ENCODE measurements at regions not wholly inside any gene's neighbourhood (a gene's known extent, or its start where the extent isn't known, plus 50 kb on each side); places are given as distances from the start of the nearest gene placed in this dataset.

DNA sequence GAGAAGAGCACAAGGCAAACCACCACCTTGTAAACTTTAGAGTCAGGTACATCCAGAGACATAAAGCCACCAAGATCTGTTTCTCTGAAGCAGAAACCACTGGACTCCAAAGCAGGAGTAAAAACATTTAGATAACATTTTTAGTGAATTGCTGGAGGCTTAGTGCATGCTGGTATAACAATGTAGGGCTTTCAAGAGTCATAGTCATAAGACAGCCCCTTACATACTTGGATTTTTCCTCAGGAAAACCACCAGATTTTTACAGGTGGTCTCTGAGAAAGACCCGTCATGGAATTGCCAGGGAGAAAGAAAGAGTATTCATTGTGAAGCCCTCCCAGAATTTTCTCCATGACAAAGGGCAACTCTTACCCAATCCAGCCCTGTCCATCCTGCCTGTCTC is 434.5 kb upstream of the NAALADL2 start:
- H3K36me3 ChIP-seq (ENCODE audit: low read depth): no peaks in the 10 kb centered on the region
- ATAC-seq (ENCODE audit: low read depth) (no peak), DNase-seq (ENCODE audit: low spot score) (no peak)
- H3K9me3 ChIP-seq (ENCODE audit: severe bottlenecking): no peaks in the 10 kb centered on the region
- TF ChIP-seq, protein P1, sequence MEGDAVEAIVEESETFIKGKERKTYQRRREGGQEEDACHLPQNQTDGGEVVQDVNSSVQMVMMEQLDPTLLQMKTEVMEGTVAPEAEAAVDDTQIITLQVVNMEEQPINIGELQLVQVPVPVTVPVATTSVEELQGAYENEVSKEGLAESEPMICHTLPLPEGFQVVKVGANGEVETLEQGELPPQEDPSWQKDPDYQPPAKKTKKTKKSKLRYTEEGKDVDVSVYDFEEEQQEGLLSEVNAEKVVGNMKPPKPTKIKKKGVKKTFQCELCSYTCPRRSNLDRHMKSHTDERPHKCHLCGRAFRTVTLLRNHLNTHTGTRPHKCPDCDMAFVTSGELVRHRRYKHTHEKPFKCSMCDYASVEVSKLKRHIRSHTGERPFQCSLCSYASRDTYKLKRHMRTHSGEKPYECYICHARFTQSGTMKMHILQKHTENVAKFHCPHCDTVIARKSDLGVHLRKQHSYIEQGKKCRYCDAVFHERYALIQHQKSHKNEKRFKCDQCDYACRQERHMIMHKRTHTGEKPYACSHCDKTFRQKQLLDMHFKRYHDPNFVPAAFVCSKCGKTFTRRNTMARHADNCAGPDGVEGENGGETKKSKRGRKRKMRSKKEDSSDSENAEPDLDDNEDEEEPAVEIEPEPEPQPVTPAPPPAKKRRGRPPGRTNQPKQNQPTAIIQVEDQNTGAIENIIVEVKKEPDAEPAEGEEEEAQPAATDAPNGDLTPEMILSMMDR (IDR thresholded peaks at IDR 0.05; ENCODE audit: poor library complexity, severe bottlenecking): no peak
- H3K27ac ChIP-seq (ENCODE audit: poor library complexity, severe bottlenecking): no peak overlapping the region
- no peaks in the 10 kb centered on the region for H3K27me3 ChIP-seq (ENCODE audit: insufficient read depth, poor library complexity, severe bottlenecking)
- peaks cover 3% of the 10 kb centered on the region for H3K4me1 ChIP-seq (ENCODE audit: insufficient read depth, poor library complexity, severe bottlenecking)
- H3K4me3 ChIP-seq (ENCODE audit: severe bottlenecking): no peak overlapping the region

DNA sequence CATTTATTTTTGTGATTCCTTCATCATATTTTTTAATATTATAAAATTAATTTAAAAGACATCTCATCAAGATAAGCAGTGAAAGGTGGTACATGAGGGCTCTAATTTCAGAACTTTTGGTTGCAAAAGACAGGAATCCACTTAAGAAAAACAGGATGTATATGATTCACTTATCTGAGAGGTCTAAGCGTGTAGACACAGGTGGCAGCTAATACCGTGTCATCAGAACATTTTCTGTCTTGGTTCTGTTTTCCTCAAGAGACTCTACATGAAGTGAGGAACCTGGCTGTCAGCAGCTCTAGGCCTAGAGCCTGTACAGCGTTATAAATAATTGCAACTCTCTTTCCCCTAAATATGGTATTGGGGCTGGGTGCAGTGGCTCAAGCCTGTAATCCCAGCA is 433.7 kb upstream of the NAALADL2 start:
- no peak for DNase-seq (ENCODE audit: low spot score)
- no peaks in the 10 kb centered on the region for H3K36me3 ChIP-seq (ENCODE audit: low read depth)
- ATAC-seq (ENCODE audit: low read depth): peak; percentile 66; the same call in 2 of the 3 replicates
- H3K4me1 ChIP-seq (ENCODE audit: insufficient read depth, poor library complexity, severe bottlenecking): peaks cover 3% of the 10 kb centered on the region
- H3K27me3 ChIP-seq (ENCODE audit: insufficient read depth, poor library complexity, severe bottlenecking): no peaks in the 10 kb centered on the region
- TF ChIP-seq, protein P1 (IDR thresholded peaks at IDR 0.05; ENCODE audit: poor library complexity, severe bottlenecking): no peak
- H3K4me3 ChIP-seq (ENCODE audit: severe bottlenecking): no peak overlapping the region
- H3K9me3 ChIP-seq (ENCODE audit: severe bottlenecking): no peaks in the 10 kb centered on the region
- H3K27ac ChIP-seq (ENCODE audit: poor library complexity, severe bottlenecking): no peak overlapping the region

DNA sequence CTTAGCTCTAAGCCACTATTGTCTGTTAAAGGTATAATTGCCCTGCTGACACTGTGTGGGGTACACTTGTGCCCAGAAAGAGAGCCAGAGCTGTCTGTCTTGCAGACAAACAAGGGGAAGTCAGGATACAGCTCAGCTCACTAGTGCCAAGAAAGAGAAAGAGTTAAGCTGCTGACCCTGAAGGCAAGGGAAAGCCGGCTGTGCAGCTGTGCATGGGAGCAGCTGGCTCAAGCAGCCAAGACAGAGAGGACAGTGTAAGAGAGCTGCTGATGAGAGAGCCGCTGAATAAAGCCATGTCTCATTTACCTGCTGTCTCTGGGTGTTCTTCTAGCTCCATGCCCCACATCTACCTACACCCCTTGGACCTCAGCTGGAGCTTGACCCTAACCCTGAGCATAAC is 428.1 kb upstream of the NAALADL2 start:
- DNase-seq (ENCODE audit: low spot score): no peak
- Histone ChIP-seq H3K4me3 (ENCODE audit: severe bottlenecking) (no peak overlapping the region), H3K27ac (ENCODE audit: poor library complexity, severe bottlenecking) (no peak overlapping the region), H3K36me3 (ENCODE audit: low read depth) (no peaks in the 10 kb centered on the region), H3K9me3 (ENCODE audit: severe bottlenecking) (no peaks in the 10 kb centered on the region), H3K4me1 (ENCODE audit: insufficient read depth, poor library complexity, severe bottlenecking) (no peaks in the 10 kb centered on the region), H3K27me3 (ENCODE audit: insufficient read depth, poor library complexity, severe bottlenecking) (no peaks in the 10 kb centered on the region)
- TF ChIP-seq, protein P1 (IDR thresholded peaks at IDR 0.05; ENCODE audit: poor library complexity, severe bottlenecking): no peak
- ATAC-seq (ENCODE audit: low read depth): no peak

DNA sequence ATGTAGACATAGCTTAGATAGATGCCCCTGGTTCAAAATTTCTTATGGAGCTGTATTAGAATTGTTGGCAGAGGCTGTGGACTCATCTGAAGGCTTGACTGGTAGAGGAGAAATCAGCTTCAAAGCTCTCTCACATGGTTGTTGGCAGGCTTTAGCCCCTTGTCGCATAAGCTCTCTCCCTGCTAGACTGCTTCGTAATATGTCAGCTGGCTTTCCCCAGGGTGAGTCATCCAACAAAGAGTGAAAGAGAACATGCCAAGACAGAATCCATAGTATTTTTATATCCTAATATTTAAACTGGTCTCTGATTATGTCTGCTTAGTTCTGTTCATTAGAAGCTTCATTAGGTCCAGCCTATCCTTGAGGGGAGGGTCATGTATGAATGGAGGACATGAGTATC is 427.4 kb upstream of the NAALADL2 start:
- DNase-seq (ENCODE audit: low spot score) (no peak), ATAC-seq (ENCODE audit: low read depth) (peak; percentile 78)
- no peak overlapping the region for H3K27ac ChIP-seq (ENCODE audit: poor library complexity, severe bottlenecking)
- no peaks in the 10 kb centered on the region for H3K4me1 ChIP-seq (ENCODE audit: insufficient read depth, poor library complexity, severe bottlenecking)
- no peaks in the 10 kb centered on the region for H3K27me3 ChIP-seq (ENCODE audit: insufficient read depth, poor library complexity, severe bottlenecking)
- H3K36me3 ChIP-seq (ENCODE audit: low read depth): no peaks in the 10 kb centered on the region
- H3K9me3 ChIP-seq (ENCODE audit: severe bottlenecking): no peaks in the 10 kb centered on the region
- H3K4me3 ChIP-seq (ENCODE audit: severe bottlenecking): no peak overlapping the region
- TF ChIP-seq, protein P1 (IDR thresholded peaks at IDR 0.05; ENCODE audit: poor library complexity, severe bottlenecking): no peak

DNA sequence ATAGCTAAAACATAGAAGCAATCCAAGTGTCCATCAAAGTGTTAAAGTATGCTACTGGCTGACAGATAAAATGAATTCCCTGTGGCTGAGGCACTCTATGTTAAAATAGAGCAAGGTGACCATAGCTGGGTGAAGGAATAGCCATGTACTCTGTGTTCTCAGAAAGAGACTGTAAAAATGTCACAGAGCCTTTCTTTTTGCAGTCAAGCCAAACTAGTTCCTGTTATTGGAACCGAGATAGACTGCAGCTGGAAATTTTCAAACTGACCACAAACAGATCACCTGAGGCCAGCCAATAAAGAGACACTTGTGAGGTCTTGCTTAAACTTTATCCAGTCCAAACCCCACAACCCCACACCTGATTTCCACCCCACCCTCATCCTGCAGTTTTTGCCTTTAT is 422.8 kb upstream of the NAALADL2 start:
- no peak for DNase-seq (ENCODE audit: low spot score)
- H3K27me3 ChIP-seq (ENCODE audit: insufficient read depth, poor library complexity, severe bottlenecking): no peaks in the 10 kb centered on the region
- no peaks in the 10 kb centered on the region for H3K9me3 ChIP-seq (ENCODE audit: severe bottlenecking)
- H3K4me3 ChIP-seq (ENCODE audit: severe bottlenecking): no peak overlapping the region
- H3K36me3 ChIP-seq (ENCODE audit: low read depth): no peaks in the 10 kb centered on the region
- no peak overlapping the region for H3K27ac ChIP-seq (ENCODE audit: poor library complexity, severe bottlenecking)
- TF ChIP-seq, protein P1 (IDR thresholded peaks at IDR 0.05; ENCODE audit: poor library complexity, severe bottlenecking): no peak
- ATAC-seq (ENCODE audit: low read depth): no peak
- H3K4me1 ChIP-seq (ENCODE audit: insufficient read depth, poor library complexity, severe bottlenecking): peaks cover 13% of the 10 kb centered on the region

Data from RWPE2 (cell line).